IMR-90 (cell line): ENCODE measurements at regions not wholly inside any gene's neighbourhood (a gene's known extent, or its start where the extent isn't known, plus 50 kb on each side); places are given as distances from the start of the nearest gene placed in this dataset.

Experiments used
- CEBPB ChIP-seq: IDR thresholded peaks from 2 replicates; pipeline ENCODE4 v1.6.1; 2012; ENCODE audit warnings: low read depth, low read length, improper control_type of control experiment
- CTCF ChIP-seq: conservative IDR thresholded peaks from 2 replicates; pipeline ENCODE4 v1.5.1; 2012; ENCODE audit warnings: mild to moderate bottlenecking, low read depth, low read length, improper control_type of control experiment

DNA sequence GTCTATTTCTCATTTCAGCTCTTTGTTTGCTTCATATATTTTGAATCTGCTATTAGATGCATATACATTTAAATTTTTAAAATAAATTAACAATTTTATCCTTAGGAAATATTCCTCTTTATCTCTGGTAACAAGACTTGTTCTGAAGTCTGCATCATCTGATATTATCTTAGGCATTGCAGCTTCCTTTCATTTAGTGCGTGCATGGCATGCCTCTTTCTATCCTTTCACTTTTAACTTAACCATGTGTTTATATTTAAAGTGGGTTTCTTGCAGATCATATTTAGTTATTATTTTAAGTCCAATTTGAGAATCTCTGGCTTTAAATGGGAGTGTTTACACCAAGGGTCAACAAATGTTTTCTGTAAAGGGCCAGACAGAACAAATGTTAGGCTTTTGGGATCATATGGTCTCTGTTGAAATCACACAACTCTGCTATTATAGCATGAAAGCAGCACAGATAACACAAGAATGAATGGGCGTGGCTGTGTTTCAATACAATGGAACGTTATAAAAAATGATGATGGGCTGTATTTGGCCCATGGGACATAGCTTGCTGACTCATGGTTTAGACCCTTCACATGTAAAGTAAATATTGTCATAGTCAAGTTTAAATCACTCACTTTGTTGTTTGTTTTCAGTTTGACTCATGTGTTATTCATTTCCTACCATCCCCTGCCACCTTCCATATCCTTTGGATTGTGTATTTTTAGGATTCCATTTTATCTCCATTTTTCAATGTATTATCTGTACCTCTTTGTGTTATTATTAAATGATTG, 83.9 kb upstream of the SNX19 start:
- TF ChIP-seq CTCF (no peak), CEBPB (peak; percentile 48; the same call in 1 of the 2 replicates)
